IPS-20b (cell line): ENCODE measurements at regions not wholly inside any gene's neighbourhood (a gene's known extent, or its start where the extent isn't known, plus 50 kb on each side); places are given as distances from the start of the nearest gene placed in this dataset.

Experiments
- H3K27ac ChIP-seq: one replicate; pipeline ENCODE4 v1.5.1; 2013; ENCODE audit warnings: low read length
- H3K27me3 ChIP-seq: 2 replicates; pipeline ENCODE4 v1.6.1; 2013; ENCODE audit warnings: mild to moderate bottlenecking, low read length, inconsistent platforms; ENCODE audit not compliant: insufficient read depth
- H3K36me3 ChIP-seq: 2 replicates; pipeline ENCODE4 v1.6.1; 2013; ENCODE audit warnings: low read depth, mild to moderate bottlenecking, inconsistent platforms, low read length, moderate library complexity; ENCODE audit not compliant: insufficient read depth
- H3K4me1 ChIP-seq: 2 replicates; pipeline ENCODE4 v1.6.1; 2013; ENCODE audit warnings: mild to moderate bottlenecking, control low read depth, inconsistent platforms, low read length, moderate library complexity; ENCODE audit not compliant: insufficient read depth
- H3K4me3 ChIP-seq: 2 replicates; pipeline ENCODE4 v1.5.1; 2013; ENCODE audit warnings: mild to moderate bottlenecking, low read length, inconsistent platforms
- H3K9ac ChIP-seq: 2 replicates; pipeline ENCODE4 v1.6.1; 2013; ENCODE audit warnings: low read depth, mild to moderate bottlenecking, inconsistent platforms, low read length, moderate library complexity
- H3K9me3 ChIP-seq: 2 replicates; pipeline ENCODE4 v1.6.1; 2013; ENCODE audit warnings: mild to moderate bottlenecking, low read depth, low read length, inconsistent platforms; ENCODE audit not compliant: insufficient read depth

- no peak overlapping the region for H3K9ac ChIP-seq
- H3K27ac ChIP-seq: no peak overlapping the region
- no peaks in the 10 kb centered on the region for H3K36me3 ChIP-seq
- no peaks in the 10 kb centered on the region for H3K27me3 ChIP-seq
- no peaks in the 10 kb centered on the region for H3K9me3 ChIP-seq
- H3K4me1 ChIP-seq: no peaks in the 10 kb centered on the region
- no peak overlapping the region for H3K4me3 ChIP-seq
Observed at GRCh38 chr2:42859006-42859552, 66.7 kb upstream of the HAAO start.

GRCh38 chr2:42858140-42859005 lies 66.0 kb upstream of the HAAO start:
- Histone ChIP-seq H3K36me3 (no peaks in the 10 kb centered on the region), H3K4me3 (no peak overlapping the region), H3K27me3 (no peaks in the 10 kb centered on the region), H3K9ac (no peak overlapping the region), H3K4me1 (no peaks in the 10 kb centered on the region), H3K9me3 (no peaks in the 10 kb centered on the region), H3K27ac (no peak overlapping the region)

DNA sequence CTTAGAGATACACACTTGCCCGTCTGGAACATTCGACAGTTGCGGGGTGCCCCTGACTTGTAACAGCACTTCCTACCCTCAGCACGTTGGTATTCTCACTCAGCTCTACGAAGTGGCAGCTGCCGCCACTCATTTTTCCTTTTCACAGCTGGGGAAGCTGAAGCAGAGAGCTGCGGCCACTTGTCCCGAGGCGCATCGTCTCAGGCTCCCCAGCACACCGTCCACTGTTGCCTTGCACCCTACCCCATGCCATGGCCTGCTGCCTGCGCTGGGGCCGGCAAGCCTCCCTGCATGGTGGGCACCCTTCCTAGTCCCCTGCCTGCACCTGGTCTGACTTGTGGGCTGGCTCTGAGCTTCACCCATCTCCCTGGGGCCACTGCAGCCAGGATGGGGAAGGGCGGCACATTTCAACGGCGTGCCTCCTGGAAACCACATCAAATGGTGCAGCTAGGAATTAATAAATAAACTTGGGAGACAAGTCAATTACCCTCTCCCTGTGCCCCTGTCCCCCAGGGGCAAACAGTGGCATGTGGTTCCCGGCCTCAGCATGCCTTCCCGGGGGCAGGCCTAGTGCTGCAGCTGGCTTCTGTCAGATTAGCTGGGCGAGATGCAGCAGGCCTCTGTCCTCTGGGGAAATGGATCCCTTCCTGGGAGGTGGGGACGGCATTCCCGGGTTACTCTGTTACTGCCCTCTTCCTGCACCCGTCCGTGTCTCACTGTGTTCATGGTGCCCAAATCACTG lies 64.7 kb upstream of the HAAO start:
- no peaks in the 10 kb centered on the region for H3K27me3 ChIP-seq
- H3K27ac ChIP-seq: no peak overlapping the region
- no peaks in the 10 kb centered on the region for H3K36me3 ChIP-seq
- H3K9ac ChIP-seq: no peak overlapping the region
- H3K9me3 ChIP-seq: no peaks in the 10 kb centered on the region
- H3K4me3 ChIP-seq: no peak overlapping the region
- H3K4me1 ChIP-seq: no peaks in the 10 kb centered on the region

DNA sequence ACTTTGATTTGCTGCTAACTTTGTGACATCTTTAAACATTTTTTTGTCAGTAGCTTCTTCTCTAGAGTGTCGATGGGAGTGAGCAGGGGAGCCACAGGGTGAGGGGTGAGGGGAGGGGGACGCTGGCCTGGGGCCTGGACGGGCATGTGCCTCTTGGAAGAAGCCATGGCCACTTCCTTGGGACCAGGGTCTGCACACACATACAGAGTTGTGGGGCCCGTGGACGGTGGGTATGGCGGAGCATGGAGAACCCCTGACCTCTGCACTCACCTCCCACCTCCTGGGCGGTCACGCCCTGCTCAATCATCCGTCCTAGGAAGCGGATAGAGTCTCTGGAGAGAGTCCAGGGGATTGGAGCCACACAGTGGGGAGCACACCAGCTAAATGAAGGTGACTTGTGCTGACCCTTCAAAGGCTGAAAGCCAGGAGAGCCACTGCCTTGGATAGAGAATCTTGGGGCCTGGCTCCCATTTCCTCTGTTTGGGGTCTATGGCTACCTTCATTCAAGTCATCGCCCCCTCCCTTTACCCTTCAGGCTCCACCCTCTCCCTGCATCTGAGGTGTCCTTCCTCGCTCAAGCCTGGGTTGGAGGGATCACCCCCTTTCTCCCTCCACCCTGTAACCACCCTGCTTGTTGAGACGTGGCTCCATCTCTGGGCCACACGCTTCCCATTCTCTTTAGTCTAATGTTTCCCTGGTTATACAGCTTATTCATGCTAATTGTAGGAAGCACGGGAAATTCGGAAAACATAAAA lies 63.9 kb upstream of the HAAO start:
- no peaks in the 10 kb centered on the region for H3K9me3 ChIP-seq
- H3K4me1 ChIP-seq: no peaks in the 10 kb centered on the region
- H3K36me3 ChIP-seq: no peaks in the 10 kb centered on the region
- no peaks in the 10 kb centered on the region for H3K27me3 ChIP-seq
- no peak overlapping the region for H3K27ac ChIP-seq
- no peak overlapping the region for H3K9ac ChIP-seq
- H3K4me3 ChIP-seq: no peak overlapping the region

- H3K4me3 ChIP-seq: no peak overlapping the region
- H3K36me3 ChIP-seq: no peaks in the 10 kb centered on the region
- no peaks in the 10 kb centered on the region for H3K4me1 ChIP-seq
- no peak overlapping the region for H3K27ac ChIP-seq
- H3K9ac ChIP-seq: no peak overlapping the region
- no peaks in the 10 kb centered on the region for H3K27me3 ChIP-seq
- H3K9me3 ChIP-seq: no peaks in the 10 kb centered on the region
Observed at GRCh38 chr2:42855221-42855970, 63.0 kb upstream of the HAAO start.

DNA sequence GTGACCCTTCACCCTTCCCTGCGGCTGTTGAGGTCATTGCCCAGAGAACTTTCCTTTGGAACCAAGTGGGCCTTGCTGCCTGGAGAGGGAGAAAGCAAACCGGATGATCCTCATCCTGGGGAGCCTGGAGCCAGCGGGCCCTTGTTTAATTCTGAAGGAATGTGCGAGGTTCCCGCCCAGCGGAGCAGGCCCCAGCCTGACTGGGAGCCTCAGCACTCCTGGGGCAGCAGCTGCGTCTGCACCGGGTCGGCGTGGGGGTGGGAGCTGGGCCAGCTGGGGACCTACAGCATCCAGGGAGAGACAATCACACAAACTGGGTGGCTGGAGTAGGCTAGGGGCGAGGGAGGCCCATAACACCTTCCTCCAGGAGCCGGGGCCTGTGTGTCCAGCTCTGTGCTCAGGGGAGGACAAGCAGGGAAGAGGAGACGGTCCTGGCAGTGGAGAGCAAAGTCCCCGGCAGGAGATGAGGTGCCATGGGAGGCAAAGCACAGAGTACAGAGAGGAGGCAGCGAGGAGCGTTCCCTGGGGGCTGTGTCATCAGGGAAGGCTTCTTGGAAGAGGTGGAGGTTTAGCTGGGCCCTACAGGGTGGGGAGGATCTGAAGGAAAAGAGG lies 61.9 kb upstream of the HAAO start:
- Histone ChIP-seq H3K4me1 (no peaks in the 10 kb centered on the region), H3K27ac (no peak overlapping the region), H3K4me3 (no peak overlapping the region), H3K27me3 (no peaks in the 10 kb centered on the region), H3K9ac (no peak overlapping the region), H3K36me3 (no peaks in the 10 kb centered on the region), H3K9me3 (no peaks in the 10 kb centered on the region)

GRCh38 chr2:42853549-42854206 lies 61.3 kb upstream of the HAAO start:
- H3K4me3 ChIP-seq: no peak overlapping the region
- no peak overlapping the region for H3K27ac ChIP-seq
- no peaks in the 10 kb centered on the region for H3K36me3 ChIP-seq
- H3K9ac ChIP-seq: no peak overlapping the region
- H3K9me3 ChIP-seq: no peaks in the 10 kb centered on the region
- H3K27me3 ChIP-seq: no peaks in the 10 kb centered on the region
- H3K4me1 ChIP-seq: no peaks in the 10 kb centered on the region

GRCh38 chr2:42852798-42853197 lies 60.4 kb upstream of the HAAO start:
- no peak overlapping the region for H3K27ac ChIP-seq
- H3K36me3 ChIP-seq: no peaks in the 10 kb centered on the region
- no peaks in the 10 kb centered on the region for H3K4me1 ChIP-seq
- H3K27me3 ChIP-seq: no peaks in the 10 kb centered on the region
- H3K9ac ChIP-seq: no peak overlapping the region
- H3K4me3 ChIP-seq: no peak overlapping the region
- H3K9me3 ChIP-seq: no peaks in the 10 kb centered on the region

- Histone ChIP-seq H3K9me3 (no peaks in the 10 kb centered on the region), H3K4me3 (no peak overlapping the region), H3K36me3 (no peaks in the 10 kb centered on the region), H3K27me3 (no peaks in the 10 kb centered on the region), H3K27ac (no peak overlapping the region), H3K9ac (no peak overlapping the region), H3K4me1 (no peaks in the 10 kb centered on the region)
Observed at GRCh38 chr2:42851740-42852250, 59.4 kb upstream of the HAAO start.

GRCh38 chr2:42851186-42851585 lies 58.8 kb upstream of the HAAO start:
- Histone ChIP-seq H3K9me3 (no peaks in the 10 kb centered on the region), H3K4me3 (no peak overlapping the region), H3K9ac (no peak overlapping the region), H3K36me3 (no peaks in the 10 kb centered on the region), H3K4me1 (no peaks in the 10 kb centered on the region), H3K27me3 (no peaks in the 10 kb centered on the region), H3K27ac (no peak overlapping the region)
